Body of pancreas (tissue), 4 donors: ENCODE measurements at regions not wholly inside any gene's neighbourhood (a gene's known extent, or its start where the extent isn't known, plus 50 kb on each side); places are given as distances from the start of the nearest gene placed in this dataset.

ENCODE experiments used
- ATAC-seq: fragments of 150-250 bp; one replicate; pipeline ENCODE4 v1.9.1; 2016
- DNase-seq, 4 donors: peaks; one replicate each; pipeline ENCODE4 v3.0.0-alpha.2; 2019
- H3K27ac ChIP-seq, 4 donors: fragments of 200-600 bp; sonication (generic); 1 replicate in 3 of 4; 2 replicates in 1 of 4; pipeline versions ENCODE4 v1.5.1 to v1.6.1; 2016 to 2019; ENCODE audit warnings: mild to moderate bottlenecking in 1 of 4, mixed read lengths in 1 of 4, moderate library complexity in 1 of 4
- H3K27me3 ChIP-seq, 2 donors: fragments of 200-600 bp; sonication (generic); one replicate each; pipeline ENCODE4 v1.6.0; 2016; ENCODE audit warnings: mild to moderate bottlenecking in 1 of 2
- H3K36me3 ChIP-seq, 2 donors: fragments of 200-600 bp; sonication (generic); replicated peaks in 1 of 2; 2 replicates each; pipeline ENCODE4 v1.5.1; 2016; ENCODE audit warnings: low read depth in 2 of 2; ENCODE audit not compliant: insufficient read depth in 1 of 2
- H3K4me1 ChIP-seq: fragments of 200-600 bp; sonication (generic); one replicate; pipeline ENCODE4 v1.6.0; 2016
- H3K4me3 ChIP-seq, 2 donors: fragments of 200-600 bp; sonication (generic); 1 replicate in 1 of 2; 2 replicates in 1 of 2; pipeline ENCODE4 v1.5.1; 2016 to 2019
- H3K9me3 ChIP-seq, 3 donors: fragments of 200-600 bp; sonication (generic); 1 replicate in 2 of 3; 2 replicates in 1 of 3; pipeline ENCODE4 v1.5.1; 2016
- POLR2A ChIP-seq, 3 donors: fragments of 450-650 bp; IDR thresholded peaks; one replicate each; pipeline ENCODE4 v1.6.1; 2016; ENCODE audit warnings: antibody characterized with exemption in 3 of 3, mild to moderate bottlenecking in 2 of 3
- WGBS, 2 donors: methylation state at CpG; one replicate each; pipeline ENCODE4 v1.1.5; 2017; 5-methylcytosine and 5-hydroxymethylcytosine counted together
- intact Hi-C: fragments of 100-400 bp; cut with DNase I; formaldehyde crosslinking; loops from one replicate; pipeline ENCODE4 v1.15.1; 2023
- TF ChIP-seq, protein P1 (sequence below), 7 experiments: fragments of 450-650 bp in 4 of 7; fragments of 200-600 bp in 3 of 7; sonication (generic) in 3 of 7; IDR thresholded peaks; one replicate each; pipeline ENCODE4 v1.5.1; 2016 to 2019; ENCODE audit warnings: antibody characterized with exemption in 7 of 7

DNA sequence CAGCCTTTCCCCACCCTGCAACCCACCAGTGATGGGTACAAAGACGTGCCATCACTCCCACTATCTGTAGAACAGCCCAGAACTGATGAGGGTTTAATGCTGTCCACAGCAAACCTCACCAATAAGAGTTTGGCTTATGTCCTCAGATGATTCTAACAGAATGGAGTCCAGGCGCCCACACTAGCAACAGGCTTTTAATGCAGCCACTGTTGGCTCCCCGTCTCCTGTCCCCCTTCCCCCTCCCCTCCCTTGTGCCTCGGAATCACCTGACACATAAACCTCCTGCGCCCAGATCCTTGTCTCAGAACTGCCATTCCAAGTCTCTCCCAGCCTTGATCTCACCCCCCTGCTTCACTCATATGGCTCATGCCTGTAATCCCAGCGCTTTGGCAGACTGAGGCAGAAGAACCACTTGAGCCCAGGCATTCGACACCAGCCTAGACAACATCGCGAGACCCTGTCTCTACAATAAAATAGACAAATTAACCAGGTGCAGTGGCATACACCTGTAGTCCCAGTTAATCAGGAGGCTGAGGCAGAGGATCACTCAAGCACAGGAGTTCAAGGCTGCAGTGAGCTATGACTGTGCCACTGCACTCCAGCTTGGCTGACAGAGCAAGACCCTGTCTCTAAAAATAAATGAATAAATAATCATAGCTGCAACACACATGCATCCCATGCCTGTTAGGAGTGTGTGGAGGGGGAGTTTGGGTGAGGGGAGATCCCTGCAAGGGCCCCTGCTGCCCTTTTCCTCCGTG, 85.6 kb downstream of the SNX5 start:
- ATAC-seq, result no peak
- WGBS, 2 donors, result 84% methylated on average over 9 to 10 of the region's 10 CpGs

DNA sequence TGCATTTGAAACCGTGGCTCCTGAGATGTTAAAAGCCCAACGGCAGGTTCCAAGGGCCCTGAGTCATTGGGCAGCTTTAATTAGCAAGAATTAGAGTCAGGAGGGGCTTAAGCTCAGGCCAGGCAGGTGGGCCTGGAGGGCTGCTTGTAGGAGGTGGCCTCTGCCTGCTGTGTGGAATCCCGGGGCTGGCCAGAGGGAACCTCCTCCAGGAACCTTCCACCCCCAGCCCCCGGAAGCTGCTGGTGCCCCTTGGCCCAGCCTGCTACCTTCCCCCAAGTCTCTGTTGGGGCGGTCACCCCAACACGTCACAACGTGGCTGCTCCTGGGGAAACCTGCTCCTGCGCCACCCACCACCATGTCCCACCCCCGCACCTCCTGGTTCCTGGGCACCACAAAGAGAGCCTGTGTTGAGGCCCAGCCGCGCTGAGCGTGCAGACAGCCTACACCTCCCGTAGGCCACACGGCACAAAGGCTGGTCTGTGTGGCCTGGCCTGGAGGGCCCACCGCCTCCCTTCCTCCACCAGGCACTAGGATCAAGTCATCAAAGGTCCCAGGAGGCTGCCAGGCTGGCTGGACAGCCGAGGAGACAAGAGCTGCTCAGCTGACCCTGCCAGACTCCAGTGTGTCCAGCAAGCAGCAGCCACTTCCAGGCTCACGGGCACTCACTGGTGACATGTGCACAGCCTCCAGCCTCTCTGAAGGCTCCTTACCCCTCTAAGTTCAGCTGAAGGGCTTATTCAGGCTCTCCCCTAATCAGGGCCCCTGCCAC, 86.3 kb downstream of the SNX5 start:
- Histone ChIP-seq H3K27ac (no peak overlapping the region), H3K9me3 (no peaks in the 10 kb centered on the region), H3K27me3 (no peaks in the 10 kb centered on the region), H3K4me1 (no peaks in the 10 kb centered on the region), H3K4me3 (no peak overlapping the region), H3K36me3 (no peaks in the 10 kb centered on the region)
- DNase-seq, result no peak
- ATAC-seq, result no peak
- TF ChIP-seq, protein P1, sequence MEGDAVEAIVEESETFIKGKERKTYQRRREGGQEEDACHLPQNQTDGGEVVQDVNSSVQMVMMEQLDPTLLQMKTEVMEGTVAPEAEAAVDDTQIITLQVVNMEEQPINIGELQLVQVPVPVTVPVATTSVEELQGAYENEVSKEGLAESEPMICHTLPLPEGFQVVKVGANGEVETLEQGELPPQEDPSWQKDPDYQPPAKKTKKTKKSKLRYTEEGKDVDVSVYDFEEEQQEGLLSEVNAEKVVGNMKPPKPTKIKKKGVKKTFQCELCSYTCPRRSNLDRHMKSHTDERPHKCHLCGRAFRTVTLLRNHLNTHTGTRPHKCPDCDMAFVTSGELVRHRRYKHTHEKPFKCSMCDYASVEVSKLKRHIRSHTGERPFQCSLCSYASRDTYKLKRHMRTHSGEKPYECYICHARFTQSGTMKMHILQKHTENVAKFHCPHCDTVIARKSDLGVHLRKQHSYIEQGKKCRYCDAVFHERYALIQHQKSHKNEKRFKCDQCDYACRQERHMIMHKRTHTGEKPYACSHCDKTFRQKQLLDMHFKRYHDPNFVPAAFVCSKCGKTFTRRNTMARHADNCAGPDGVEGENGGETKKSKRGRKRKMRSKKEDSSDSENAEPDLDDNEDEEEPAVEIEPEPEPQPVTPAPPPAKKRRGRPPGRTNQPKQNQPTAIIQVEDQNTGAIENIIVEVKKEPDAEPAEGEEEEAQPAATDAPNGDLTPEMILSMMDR (IDR thresholded peaks at IDR 0.05), result no peak
- TF ChIP-seq POLR2A (IDR thresholded peaks at IDR 0.05), result no peak
- 77 to 78% methylated on average over 7 to 12 of the region's 17 CpGs for WGBS, 2 donors
- intact Hi-C loops, result no loop called here

More for the DNA sequence above, 85.6 kb downstream of the SNX5 start:
- H3K4me1 ChIP-seq, result no peaks in the 10 kb centered on the region
- H3K4me3 ChIP-seq, result no peak overlapping the region
- intact Hi-C loops, result no loop called here
- H3K27ac ChIP-seq, result no peak overlapping the region
- no peak for DNase-seq
- H3K36me3 ChIP-seq, result no peaks in the 10 kb centered on the region
- TF ChIP-seq, protein P1 (IDR thresholded peaks at IDR 0.05), result no peak
- TF ChIP-seq POLR2A (IDR thresholded peaks at IDR 0.05), result no peak
- H3K9me3 ChIP-seq, result no peaks in the 10 kb centered on the region
- no peaks in the 10 kb centered on the region for H3K27me3 ChIP-seq

GRCh38 chr20:17881741-17882064, 86.9 kb downstream of the SNX5 start:
- H3K4me1 ChIP-seq, result no peaks in the 10 kb centered on the region
- no peaks in the 10 kb centered on the region for H3K9me3 ChIP-seq
- ATAC-seq (no peak), DNase-seq (no peak)
- 73 to 100% methylated on average over 1 of the region's 1 CpG for WGBS, 2 donors
- intact Hi-C loops, result no loop called here
- TF ChIP-seq POLR2A (IDR thresholded peaks at IDR 0.05), result no peak
- TF ChIP-seq, protein P1 (IDR thresholded peaks at IDR 0.05), result no peak
- no peak overlapping the region for H3K4me3 ChIP-seq
- H3K36me3 ChIP-seq, result no peaks in the 10 kb centered on the region
- no peaks in the 10 kb centered on the region for H3K27me3 ChIP-seq
- no peak overlapping the region for H3K27ac ChIP-seq

- H3K27ac ChIP-seq, result no peak overlapping the region
- H3K4me3 ChIP-seq, result no peak overlapping the region
- intact Hi-C loops, result no loop called here
- no peaks in the 10 kb centered on the region for H3K36me3 ChIP-seq
- no peaks in the 10 kb centered on the region for H3K9me3 ChIP-seq
- no peak for ATAC-seq
- peaks cover 25% of the 10 kb centered on the region for H3K4me1 ChIP-seq
- DNase-seq, result no peak
- no peaks in the 10 kb centered on the region for H3K27me3 ChIP-seq
- WGBS, 2 donors, result 81 to 86% methylated on average over 6 of the region's 6 CpGs
- TF ChIP-seq POLR2A (IDR thresholded peaks at IDR 0.05), result no peak
- TF ChIP-seq, protein P1 (IDR thresholded peaks at IDR 0.05), result no peak
Measured at GRCh38 chr20:17878912-17879602, 89.5 kb downstream of the SNX5 start.
